GM19467 (cell line): ENCODE measurements at regions not wholly inside any gene's neighbourhood (a gene's known extent, or its start where the extent isn't known, plus 50 kb on each side); places are given as distances from the start of the nearest gene placed in this dataset.
"Not testable (repeated sequence)": the region's sequence is repeated elsewhere in the genome, so short reads cannot be mapped to it uniquely, and the experiment has no call there.

Source experiments
- ATAC-seq: cut with Tn5 transposase; IDR thresholded peaks from one replicate; pipeline ENCODE4 v1.9.1; 2021; ENCODE audit warnings: mild to moderate bottlenecking, moderate library complexity; ENCODE audit not compliant: unreplicated experiment

GRCh38 chr4:104881136-104881886 lies 265.4 kb upstream of the TET2 start:
- no peak for ATAC-seq

DNA sequence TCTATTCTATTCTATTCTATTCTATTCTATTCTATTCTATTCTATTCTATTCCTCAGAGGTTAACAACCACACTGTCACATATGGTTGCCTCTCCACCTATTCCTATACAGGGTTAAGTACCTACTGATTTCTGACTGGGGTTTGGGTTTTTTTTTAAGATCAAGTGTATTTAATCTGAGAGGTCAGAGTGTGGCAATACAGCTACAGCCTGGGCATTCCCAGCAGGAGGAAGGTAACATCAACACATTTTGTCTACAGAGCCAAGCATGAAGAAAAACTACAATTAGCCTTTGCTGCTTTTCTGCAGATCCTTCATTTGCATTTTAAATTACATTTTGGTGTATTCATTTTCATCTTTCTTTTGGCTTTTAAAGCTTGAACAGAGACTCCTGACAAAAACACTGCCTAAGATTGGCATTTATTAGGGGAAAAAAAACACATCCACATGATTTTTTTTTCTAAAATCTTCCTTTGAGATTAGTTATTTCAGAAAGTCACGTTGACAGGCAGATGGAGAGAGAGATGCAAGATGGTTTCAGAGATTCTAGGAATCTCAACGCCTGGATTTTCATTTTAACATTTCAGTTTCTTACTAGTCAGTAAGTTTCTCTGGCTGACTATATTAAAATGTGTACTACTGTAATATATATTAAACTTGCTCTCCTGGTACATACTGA lies 255.9 kb upstream of the TET2 start:
- no peak for ATAC-seq

DNA sequence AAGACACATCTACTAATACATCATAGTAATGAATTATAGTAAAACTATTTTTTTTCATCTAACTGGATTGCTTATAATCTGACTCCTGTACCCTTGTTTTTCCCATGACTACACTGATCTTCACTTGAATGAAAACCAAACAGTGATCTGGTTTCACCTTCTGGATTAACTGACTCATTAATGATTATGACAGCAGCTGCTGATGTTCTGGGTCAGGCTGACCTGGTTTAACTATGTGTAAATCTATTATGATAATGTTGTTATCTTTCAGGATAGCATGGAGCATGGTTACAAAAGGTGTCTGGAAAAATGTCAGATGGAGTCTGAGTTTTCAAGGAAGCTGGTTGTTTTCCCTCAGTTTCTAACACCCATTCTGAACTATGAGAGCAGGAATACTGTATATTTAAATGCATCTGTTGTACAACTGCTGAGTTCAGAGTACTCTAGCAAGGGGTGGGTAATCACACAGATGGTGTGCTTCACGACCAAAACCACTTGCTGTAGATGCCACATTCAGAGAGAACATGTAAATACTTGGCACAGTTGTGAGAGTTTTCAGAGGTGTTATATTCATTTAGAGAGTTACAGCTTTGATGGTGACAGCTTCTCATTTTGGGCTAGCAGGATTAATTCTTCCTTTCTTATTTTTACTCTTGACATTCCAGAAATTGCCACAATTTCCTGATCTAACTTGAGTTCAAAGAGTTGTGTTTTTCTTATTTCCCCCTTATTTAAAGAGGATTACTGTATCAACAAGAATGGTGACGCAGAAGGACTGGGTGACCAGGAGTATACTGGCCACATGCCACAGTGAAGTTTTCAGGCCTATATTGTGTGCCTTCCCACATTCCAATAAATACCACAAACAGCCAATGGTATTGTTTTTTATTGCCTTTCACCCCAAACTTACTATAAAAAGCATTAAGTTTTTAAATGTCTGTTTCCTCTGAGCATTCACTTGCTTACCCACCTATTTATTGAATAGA lies 249.7 kb upstream of the TET2 start:
- no peak for ATAC-seq

- no peak for ATAC-seq
Measured at GRCh38 chr4:104899863-104900262, 246.8 kb upstream of the TET2 start.

- ATAC-seq = no peak
Measured at GRCh38 chr4:104901438-104901837, 245.2 kb upstream of the TET2 start.

GRCh38 chr4:104901961-104902605 lies 244.6 kb upstream of the TET2 start:
- no peak for ATAC-seq

- ATAC-seq = no peak
Measured at GRCh38 chr4:104905065-104905464, 241.6 kb upstream of the TET2 start.

DNA sequence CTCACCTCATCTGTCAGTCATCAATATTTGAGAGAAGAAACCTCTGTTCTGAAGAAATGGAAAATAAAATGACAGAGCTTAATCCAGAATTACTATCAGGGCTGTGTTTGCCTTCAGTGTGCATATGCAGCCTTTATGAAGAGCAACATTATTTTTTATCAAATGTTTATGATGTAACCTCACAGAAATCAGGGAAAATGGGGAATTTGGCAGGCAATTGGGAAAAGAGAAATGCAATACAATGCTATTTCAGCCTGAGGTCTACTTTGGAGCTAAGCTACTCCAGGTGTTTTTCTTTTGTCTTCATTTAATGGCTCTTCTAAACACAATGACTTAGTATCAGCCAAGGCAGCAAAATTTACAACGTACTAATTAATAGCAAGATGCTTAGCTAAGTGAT lies 241.1 kb upstream of the TET2 start:
- ATAC-seq = no peak

- ATAC-seq = no peak
Measured at GRCh38 chr4:104906276-104906675, 240.4 kb upstream of the TET2 start.

DNA sequence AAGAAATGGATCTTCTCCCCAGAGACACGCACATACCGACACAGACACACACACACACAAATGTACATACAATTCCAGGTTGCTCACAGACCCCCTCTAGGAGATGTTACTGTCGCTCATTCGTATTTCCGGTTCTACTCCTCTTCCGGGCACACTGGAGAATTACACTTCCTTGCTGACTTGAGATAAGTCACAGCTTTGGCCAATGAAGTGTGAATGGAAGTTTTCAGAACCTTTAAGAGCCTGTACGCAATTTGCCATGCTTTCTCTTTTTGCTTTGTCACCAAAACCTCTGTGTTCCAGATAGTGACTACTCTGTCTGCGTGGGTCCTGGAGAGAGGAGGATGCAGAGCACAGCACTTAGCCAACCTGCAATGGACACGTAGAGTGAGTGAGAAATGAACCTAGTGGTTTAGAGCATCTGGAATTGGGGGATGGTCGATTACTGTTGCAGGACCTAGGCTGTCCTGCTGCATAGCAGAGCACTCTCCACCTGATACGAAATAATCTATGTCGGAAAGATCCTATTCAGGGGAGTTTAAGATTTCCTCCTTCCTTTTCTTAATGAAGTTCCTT lies 239.5 kb upstream of the TET2 start:
- no peak for ATAC-seq

- ATAC-seq = no peak
Measured at GRCh38 chr4:104907991-104908390, 238.7 kb upstream of the TET2 start.

DNA sequence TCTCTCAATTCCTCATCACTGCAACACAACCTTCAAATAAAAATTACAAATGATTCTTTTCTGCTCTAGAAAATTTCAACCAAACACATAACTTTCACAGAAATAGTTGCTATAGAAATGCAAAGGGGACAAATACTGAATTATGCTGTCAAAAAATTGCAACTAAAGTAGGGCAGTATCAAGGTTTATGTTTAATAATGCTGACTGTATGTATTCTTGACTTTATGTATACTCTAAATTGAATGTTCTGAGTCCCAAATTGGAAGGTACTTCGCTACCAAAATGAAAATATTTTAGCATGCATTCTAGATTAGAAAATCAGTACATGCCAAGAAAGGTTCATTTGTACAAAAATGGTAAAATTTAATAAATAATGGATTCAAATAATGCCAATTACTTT lies 237.3 kb upstream of the TET2 start:
- no peak for ATAC-seq

- ATAC-seq = no peak
Measured at GRCh38 chr4:104912518-104912917, 234.2 kb upstream of the TET2 start.

GRCh38 chr4:104915373-104915772 lies 231.3 kb upstream of the TET2 start:
- no peak for ATAC-seq

GRCh38 chr4:104915864-104916263 lies 230.8 kb upstream of the TET2 start:
- ATAC-seq = no peak

DNA sequence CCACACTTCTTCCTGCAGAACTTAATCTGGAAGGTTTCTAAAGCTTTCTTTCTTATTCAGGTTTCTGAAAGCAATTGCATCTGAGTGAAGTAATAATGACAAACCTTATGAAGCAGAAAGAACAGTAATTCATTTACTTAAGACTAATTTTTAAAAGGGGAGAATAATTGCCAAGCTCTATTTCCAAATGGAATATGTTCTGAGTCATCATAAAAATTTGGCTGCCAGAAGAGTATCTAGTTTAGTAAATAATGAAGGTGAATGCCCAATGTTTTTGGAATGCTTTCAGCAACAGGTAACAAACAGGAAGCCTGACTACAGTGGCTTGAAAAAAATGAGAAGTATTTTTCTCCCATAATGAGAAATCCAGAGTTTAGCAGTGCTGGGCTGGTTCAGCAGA lies 227.3 kb upstream of the TET2 start:
- ATAC-seq = no peak

DNA sequence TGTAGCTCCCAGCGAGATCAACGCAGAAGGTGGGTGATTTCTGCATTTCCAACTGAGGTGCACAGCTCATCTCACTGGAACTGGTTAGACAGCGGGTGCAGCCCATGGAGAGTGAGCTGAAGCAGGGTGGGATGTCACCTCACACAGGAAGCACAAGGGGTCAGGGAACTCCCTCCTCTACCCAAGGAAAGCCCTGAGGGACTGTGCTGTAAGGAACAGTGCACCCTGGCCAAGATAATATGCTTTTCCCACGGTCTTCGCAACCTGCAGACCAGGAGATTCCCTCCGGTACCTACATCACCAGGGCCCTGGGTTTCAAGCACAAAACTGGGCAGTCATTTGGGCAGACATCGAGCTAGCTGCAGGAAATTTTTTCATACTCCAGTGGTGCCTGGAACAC lies 216.4 kb upstream of the TET2 start:
- no peak for ATAC-seq

DNA sequence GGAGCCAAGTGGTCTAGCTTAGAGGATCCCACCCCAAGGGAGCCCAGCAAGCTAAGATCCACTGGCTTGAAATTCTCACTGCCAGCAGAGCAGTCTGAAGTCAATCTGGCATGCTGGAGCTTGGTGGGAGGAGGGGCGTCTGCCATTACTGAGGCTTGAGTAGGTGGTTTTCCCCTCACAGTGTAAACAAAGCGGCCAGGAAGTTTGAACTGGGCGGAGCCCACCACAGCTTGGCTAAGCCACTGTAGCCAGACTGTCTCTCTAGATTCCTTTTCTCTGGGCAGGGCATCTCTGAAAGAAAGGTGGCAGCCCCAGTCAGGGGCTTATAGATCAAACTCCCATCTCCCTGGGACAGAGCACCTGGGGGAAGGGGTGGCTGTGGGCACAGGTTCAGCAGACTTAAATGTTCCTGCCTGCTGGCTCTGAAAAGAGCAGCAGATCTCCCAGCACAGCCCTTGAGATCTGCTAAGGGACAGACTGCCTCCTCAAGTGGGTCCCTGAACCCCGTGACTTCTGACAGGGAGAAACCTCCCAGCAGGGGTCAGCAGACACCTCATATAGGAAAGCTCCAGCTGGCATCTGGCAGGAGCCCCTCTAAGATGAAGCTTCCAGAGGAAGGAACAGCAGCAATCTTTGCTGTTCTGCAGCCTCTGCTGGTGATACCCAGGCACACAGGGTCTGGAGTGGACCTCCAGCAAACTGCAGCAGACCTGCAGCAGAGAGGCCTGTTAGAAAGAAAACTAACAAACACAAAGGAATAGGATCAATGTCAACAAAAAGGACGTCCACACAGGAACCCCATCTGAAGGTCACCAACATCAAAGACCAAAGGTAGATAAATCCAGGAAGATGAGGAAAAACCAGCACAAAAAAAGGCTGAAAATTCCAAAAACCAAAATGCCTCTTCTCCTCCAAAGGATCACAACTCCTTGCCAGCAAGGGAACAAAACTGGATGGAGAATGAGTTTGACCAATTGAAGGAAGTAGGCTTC lies 215.6 kb upstream of the TET2 start:
- not testable (repeated sequence) for ATAC-seq

GRCh38 chr4:104938624-104939023 lies 208.1 kb upstream of the TET2 start:
- no peak for ATAC-seq
